ENCODE measurements at regions not wholly inside any gene's neighbourhood (a gene's known extent, or its start where the extent isn't known, plus 50 kb on each side); places are given as distances from the start of the nearest gene placed in this dataset.
"Not testable (repeated sequence)": the region's sequence is repeated elsewhere in the genome, so short reads cannot be mapped to it uniquely, and the experiment has no call there.

DNA sequence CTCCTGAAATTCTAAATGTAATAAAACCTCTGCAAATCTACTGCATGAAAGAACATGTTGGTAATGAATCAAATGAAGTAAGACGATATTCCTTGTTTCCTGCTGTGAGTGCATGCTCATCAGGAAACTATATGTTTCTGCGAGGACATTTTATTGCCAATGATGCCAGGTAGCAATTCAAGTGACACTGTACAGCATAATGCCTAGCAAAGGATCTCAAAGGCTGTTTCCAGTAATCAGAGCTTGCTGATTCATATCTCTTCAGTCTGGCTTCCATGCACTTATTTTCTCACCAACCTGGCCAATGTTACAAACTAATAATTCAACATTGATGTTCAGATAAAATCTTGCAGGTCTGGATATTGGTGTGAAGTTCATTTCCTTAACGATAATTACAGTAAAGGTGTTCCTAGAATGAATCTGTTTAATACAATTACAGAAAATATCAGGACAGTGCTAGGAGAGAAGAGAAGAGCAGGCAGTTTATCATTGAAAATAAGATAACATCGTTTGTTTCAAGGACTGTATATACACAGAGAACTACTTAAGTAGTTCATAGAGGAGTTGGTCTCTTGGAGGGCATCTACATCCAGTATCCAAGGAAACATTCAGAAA, 568.5 kb upstream of the SOX11 start:
- intact Hi-C loops (cut with micrococcal nuclease) = no loop called here

DNA sequence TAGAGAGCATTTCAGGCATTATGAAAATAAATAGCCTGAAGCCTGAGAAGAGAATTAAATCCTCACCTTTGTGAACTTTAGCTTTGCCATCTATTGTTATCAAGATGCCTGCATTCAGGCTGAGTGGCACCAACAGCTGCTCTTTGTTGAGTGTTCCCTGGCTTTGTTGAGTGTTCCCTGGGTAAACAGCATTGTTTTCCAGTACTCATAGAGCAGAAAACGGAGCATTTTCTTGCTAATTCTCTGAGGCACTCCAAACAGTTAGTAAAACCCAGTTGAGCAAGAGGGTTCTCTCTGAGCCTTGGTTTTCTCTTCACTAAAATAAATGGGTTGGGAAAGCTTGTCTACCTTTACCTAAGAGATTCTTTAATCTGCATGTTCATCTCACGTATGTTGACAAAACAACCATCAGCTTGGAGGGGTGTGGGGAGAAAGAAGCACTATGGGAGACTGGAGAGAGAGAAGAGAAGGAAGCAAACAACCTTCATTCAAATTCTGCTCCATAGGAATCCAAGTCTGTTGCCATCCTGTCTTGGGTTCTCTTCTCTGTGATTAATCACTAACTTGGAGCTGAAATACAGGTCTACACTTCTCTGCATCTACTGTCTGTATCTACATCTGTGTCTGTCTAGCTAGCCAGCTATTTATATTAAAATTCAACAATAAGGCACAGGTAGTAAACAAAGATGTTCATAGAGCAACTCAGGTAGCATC, 567.0 kb upstream of the SOX11 start:
- intact Hi-C loops (cut with micrococcal nuclease) = no loop called here

DNA sequence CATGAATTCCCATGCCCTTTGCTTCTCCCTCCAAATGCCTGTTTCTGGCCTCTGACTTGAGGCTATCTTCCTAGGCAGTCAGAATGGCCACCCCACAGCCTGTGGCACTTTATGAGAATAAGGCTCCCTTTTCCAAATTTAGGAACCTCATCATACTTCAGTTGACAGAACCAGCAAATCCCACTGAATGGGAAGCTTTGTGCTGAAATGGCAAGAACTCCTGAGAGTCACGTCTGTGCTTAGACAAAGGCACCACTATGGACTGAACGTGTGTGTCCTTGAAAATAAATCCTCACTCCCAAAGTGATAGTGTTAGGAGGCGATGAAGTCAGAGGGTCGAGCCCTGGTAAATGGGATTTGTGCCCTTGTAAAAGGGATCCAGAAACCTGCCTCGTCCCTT, 559.9 kb upstream of the SOX11 start:
- intact Hi-C loops (cut with micrococcal nuclease) = no loop called here

DNA sequence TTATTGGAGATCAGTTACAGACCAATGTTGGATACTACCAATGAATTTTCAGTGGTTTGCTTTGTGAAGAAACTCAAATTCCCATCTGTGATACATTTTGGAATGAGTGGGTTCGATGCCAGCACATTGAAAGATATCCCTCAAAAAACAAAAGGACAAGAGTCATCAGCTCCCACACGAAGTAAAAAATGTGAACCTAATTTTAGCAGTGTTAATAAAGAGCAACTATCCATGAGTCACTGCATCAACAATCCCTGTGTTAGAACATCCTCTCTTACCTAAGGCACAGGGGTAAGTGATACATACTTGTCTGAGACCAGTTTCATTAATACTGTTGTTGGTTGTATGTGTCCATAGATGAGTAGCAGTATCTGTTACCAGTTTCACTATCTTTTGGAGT, 551.8 kb upstream of the SOX11 start:
- intact Hi-C loops (cut with micrococcal nuclease) = no loop called here

DNA sequence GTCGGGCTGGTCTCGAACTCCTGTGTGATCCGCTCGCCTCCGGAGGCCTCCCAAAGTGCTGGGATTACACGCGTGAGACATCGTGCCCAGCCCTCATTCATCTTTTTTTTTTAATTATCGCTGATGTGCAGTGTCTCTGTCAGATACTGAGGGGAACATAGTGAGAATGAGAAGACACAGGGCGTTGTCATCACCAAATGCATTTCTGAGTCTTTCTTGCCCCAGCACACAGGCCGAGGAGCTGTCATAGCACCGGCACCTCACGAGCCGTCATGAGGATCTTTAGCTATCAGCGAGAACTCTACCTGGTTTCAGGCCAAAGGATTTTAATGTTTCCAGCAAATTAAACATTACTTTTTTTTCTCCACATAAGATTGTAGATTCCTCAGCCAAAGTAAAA, 548.0 kb upstream of the SOX11 start:
- intact Hi-C loops (cut with micrococcal nuclease) = no loop called here

DNA sequence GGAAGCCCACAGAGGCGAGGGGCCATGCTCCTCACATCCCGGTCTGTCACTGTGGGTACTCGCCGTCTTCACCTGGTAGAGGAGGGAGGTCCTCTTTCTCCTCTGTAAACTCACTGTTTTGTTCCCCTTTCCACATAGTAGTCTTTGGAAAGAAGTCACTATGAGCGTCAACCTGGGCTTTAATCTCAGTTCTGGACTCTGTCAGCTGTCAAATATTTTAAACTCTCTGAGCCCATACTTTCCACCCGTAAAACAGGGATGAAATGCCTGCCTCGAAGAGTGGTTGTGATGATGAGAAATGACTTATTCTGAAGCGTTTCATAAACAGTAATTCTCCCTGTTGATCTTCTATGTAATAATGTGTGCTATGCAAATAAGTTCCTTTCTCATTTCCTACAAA, 547.1 kb upstream of the SOX11 start:
- intact Hi-C loops (cut with micrococcal nuclease) = no loop called here

DNA sequence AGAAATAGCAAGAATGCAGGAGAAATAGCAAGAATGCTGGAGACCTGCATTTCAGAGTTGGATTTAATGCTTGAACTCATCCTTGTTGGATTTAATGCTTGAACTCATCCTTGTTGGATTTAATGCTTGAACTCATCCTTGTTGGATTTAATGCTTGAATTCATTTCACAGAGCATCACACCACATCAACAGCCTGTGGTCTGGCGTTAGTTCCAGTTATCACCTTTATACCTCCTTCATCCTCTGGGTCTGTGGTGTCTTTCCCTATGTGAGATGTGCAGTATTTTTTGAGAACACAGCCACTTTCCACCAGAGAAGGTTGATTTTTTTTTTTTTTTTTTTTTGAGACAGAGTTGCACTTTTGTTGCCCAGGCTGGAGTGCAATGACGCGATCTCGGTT, 546.4 kb upstream of the SOX11 start:
- intact Hi-C loops (cut with micrococcal nuclease) = no loop called here

DNA sequence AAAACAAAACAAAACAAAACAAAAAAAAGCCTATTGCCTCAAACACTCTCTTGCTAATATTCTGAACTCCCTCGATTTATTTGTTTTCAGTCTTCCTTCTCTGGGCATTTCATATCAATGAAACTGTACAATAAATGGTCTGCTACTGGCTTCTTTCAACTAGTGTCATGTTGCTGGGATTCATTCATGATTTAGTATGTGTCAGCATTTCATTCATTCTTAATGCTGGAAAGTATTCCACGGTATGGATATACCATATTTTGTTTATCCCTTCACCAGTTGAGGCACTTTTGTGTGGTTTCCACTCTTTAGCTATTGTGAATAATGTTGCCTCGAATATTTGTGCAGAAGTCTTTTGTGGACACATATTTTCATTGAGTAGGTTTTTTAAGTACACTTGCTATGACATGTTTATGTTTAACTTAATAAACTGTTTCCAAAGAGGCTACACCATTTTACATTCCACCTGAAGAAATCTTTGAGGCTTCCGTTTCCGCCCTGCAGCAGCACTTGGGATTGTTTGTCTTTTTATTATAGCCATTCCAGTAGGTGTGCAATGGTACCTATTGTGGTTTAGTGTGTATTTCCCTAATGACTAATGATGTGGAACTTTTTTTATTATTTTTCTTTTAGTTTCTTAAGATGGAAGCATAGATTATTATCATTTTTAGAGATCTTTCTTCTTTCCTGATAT, 543.6 kb upstream of the SOX11 start:
- intact Hi-C loops (cut with micrococcal nuclease) = no loop called here

DNA sequence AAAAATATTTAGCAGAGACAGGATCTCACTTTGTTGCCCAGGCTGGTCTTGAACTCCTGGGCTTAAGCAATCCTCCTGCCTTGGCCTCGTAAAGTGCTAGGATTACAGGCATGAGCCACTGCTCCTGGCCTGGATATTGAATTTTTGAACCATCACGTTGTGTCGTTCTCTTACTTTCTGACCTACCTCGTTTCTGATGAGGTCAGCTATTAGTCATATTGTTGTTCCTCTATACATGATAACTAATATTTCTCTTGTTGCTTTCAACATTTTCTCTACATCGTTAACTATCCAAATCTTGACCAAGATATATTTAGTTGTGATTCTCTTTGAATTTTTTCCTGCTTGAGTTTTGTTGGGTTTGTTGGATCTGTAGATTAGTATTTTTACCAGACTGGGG, 541.3 kb upstream of the SOX11 start:
- intact Hi-C loops (cut with micrococcal nuclease) = no loop called here

DNA sequence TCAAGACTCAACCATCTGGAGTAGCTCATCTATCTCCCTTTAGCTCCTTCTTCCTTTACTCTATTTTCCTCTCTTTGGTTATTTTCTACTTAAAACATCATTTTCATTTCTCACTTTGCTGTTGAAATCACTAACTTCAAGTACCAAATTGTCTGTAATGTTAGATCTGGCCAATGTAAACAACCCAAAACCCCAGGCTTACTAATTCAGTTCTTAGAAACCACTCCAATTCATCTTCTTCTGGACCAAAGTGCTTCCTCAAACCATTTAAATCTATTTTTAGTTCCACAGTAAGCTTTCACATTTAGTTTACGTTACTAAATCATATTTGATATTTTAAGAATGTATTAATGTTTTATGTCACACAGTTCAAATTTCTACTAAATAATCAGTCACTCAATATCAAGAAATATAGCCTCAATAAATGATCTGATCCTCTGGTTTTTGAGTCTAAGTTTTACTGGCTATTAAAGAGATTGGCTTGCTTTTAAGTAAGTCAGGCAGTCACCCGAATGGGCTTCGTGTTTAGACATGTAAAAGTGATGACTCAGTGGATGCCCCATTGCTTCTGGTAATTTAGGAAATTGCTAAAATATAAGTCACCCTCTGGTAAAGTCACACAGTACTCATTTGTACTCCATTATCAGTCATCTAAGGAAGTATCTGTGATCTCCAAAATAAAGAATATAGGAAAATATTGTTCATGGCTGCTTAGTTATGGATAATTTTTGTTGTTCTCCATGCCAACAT, 527.2 kb upstream of the SOX11 start:
- intact Hi-C loops (cut with micrococcal nuclease) = no loop called here

DNA sequence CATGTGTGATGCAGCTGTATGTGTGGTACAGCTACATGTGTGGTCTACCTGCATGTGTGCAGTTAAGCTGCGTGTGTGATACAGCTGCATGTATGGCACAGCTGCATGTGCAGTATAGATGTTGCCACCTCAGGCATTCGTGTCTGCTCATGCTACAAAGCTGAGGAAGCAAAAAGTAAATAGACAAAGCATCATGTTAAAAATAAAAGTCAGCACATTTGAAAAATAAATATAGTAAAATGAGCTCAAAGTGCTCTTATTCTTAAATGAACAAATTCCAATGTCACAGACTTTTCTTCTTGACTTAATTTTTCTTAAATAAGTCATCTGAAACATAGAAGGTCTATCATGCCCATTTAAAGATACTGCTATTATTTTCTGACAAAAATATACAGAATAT, 519.3 kb upstream of the SOX11 start:
- intact Hi-C loops (cut with micrococcal nuclease) = no loop called here

DNA sequence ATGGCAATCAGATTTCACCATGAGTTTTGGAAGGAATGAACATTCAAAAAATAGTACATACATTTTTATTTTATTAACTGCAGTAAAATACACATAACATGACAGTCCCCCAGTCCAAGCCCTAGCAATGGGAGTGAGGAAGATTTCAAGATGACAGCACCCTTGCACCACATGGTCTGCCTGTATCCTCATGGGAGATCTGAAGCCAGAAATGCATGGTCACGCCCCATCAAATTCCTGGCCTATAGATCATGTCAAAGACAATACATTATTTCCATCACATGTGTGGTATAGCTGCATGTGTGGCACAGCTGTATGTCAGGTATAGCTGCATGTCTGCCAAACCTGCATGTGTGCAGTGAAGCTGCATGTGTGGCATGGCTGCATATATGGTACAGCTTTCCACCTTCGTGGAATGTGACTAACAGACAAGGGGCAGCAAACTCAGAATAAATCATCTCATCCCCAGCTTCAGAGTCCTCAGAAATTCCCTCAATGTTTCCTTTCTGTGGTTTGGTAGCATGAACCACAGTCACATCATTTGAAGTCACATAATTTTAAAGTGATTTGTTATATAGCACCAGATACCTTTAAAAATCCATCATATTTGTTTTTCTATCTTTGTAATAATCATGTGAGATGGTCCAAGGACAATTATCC, 518.2 kb upstream of the SOX11 start:
- intact Hi-C loops (cut with micrococcal nuclease) = no loop called here

DNA sequence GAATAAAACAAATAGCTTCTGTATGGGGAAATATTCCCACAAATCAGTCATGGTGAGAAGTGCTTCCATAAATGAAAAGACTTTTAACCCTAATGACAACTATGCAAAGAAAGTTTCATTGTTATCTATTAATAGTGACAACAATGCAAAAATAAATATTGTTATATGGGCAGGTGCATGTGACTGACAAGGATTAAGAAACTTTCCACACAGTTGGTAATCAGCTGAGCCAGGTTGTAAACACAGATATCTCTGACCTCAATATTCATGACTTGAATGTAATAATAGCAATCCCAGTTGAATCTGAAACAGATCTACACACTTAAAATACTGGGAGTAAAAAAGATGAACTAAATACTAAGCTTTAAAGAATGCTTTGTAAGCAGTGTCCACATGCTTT, 517.0 kb upstream of the SOX11 start:
- intact Hi-C loops (cut with micrococcal nuclease) = no loop called here

DNA sequence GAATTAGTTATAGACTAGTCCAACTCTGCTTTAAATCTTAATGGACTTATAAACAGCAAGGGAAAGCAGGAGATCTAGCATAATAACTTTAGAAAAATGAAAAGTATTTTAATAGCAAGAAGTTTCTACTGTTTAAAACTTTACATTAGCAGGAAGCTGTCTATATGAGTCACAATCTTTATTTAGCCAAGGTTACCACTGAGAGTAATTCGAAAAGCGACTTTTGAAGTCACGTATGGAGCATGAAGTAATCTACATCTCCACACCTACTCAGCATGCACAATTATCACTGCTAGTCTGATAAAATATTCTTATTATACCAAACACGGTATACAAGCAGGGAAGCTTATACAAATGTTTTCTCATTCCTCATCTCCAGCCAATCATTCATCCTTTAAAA, 515.4 kb upstream of the SOX11 start:
- intact Hi-C loops (cut with micrococcal nuclease) = no loop called here

DNA sequence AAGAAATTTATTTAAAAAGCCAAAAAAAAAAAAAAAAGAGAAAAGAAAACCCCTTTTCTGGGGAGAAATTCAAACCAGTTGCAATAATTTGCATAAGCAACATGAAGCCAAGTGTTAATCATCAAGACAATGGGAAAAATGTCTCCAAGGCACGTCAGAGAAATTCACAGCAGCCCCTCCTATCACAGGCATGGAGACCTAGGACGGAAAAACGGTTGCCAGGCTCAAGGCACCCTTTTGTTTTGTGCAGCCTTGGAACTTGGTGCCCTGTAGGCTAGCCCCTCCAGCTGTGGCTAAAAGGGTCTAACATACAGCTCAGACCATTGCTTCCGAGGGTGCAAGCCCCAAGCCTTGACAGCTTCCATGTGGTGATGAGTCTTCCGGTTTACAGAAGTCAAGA, 509.2 kb upstream of the SOX11 start:
- intact Hi-C loops (cut with micrococcal nuclease) = no loop called here

DNA sequence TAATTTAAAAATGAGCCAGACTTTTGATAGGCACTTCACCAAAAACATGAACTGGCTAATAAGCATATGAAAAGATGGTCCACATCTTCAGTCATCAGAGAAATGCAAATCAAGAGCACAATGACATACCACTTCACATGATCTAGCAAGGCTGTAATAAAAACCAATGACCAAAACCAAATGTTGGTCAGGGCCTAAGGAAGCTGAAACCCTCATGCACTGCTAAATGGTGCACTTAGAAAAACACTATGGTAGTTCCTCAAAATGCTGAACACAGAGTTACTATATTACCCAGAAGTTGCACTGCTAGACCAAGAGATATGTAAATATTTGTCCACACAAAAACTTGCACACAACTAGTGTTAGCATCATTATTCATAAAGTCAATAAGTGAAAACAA, 504.9 kb upstream of the SOX11 start:
- intact Hi-C loops (cut with micrococcal nuclease) = no loop called here

DNA sequence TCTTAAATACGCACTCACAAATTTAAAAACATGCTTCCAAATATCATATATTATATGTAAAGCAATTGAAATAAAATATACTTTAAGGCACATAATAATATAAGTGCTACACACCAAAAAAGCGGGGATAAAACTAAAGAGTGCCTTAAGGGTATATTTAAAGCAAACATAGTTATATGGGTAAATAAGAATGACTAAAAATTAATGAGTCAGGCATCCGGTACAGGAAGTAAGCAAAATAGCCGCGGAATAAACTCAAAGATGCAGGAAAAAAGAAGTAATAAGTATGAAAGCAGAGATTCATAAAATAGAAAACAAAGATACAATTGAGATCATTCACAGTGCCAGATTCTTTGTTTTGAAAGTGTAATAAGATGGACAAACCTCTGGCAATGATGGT, 503.5 kb upstream of the SOX11 start:
- intact Hi-C loops (cut with micrococcal nuclease) = no loop called here

DNA sequence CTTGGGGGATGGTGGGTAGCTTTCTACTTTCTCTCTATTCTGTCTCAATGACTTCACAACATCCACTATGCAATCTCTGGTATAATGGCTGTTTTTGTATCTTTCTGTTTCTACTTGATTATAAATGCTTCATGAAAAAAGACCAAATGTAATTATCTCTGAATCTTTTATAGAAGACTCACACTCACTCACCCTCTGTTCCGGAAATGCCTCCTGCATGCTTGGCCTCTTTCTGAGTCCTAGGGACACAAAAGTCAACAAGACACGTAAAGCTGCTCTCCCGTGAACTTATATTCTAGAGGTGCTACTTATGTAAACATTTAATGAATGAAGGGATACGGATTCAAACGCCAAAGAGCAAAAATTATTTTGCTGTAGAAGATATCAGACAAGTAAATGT, 502.2 kb upstream of the SOX11 start:
- intact Hi-C loops (cut with micrococcal nuclease) = no loop called here

DNA sequence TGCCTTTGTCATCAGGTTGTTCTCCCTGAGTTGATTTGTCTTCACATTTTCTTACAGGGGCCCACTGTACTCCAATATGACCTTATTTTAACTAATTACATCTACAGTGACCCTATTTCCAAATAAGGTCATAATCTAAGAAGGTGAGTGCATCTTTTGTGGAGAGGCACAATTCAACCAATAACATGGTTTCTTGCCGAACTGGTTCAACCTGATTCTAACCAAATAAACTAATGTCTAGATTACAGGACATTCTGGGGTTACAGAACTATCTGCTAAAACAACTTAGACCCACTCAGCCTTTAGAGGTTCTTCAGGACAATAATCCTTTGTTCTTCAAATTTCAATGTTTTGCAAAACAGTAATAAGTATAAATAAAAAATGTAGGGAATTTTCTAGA, 496.5 kb upstream of the SOX11 start:
- intact Hi-C loops (cut with micrococcal nuclease) = no loop called here

DNA sequence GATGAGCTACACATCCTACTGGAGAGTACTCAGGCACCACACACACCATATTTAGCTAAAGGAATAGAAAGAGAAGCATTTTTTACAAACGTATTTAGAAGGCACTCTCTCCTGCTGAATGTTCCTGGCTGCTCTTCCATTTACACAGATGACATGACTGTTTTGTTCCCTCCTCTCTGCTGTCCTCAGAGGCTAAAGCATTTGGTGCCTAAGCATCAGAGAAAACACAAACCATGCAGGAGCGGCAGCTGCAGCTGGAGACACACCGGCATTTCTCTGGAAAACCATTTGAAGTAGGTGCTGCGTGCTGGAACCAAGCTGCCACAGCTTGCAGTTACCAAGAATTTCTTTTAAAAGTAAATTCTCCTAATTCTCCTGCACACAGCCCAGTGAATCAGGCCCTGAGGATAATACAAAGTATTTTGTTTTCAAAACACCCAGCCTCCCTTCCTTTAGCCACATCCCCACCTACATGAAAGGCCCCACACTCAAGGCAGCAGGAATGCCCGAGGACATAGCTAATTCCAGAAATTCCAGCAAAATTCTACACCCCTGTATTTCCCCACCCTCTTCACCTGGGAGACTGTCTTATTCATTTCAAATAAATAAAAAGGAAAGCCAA, 488.9 kb upstream of the SOX11 start:
- intact Hi-C loops (cut with micrococcal nuclease) = no loop called here

DNA sequence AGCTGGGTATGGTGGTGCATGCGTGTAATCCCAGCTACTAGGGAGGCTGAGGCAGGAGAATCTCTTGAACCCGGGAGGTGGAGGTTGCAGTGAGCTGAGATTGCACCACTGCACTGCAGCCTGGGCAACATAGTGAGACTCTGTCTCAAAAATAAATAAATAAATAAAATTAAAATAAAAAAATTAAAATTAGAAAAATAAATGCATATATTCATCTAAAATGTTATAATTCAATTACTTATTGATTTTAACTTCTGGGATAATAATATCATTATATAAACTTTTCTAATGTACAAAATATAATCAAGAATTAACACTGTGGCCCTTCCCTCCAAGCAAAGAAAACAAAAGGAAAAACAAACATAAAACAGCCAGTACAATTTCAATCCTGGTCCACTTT, 485.4 kb upstream of the SOX11 start:
- intact Hi-C loops (cut with micrococcal nuclease) = not testable (repeated sequence)
